ENCODE measurements at regions not wholly inside any gene's neighbourhood (a gene's known extent, or its start where the extent isn't known, plus 50 kb on each side); places are given as distances from the start of the nearest gene placed in this dataset.

DNA sequence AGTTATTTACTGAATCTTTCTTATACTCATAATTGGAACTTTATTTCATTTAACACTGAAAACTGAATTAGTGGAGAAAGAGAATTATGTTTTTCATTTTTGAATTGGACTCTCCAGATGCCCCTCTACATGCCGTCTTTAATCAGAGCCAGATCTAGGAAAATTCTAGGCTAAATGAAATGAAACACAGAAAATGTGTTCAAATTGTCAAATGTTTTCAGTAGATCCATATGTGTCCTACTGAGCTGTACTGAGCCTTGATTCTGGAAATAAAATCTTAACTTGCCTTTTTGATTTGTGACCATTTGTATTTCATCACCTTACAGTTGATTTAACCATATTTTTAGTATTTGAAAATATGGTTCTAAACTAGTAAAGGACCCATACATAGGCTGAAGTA lies 64.0 kb upstream of the GK2 start:
- WGBS (ENCODE audit: insufficient coverage), result 94% methylated on average over 1 of the region's 1 CpG
- Histone ChIP-seq H3K4me3 (ENCODE audit: low read length) (no peak overlapping the region), H3K36me3 (ENCODE audit: control insufficient read depth, insufficient read depth, low read length) (no peaks in the 10 kb centered on the region), H3K27ac (ENCODE audit: low read length) (no peak overlapping the region), H3K9me3 (ENCODE audit: control insufficient read depth, insufficient read depth, low read length) (no peaks in the 10 kb centered on the region), H3K4me1 (ENCODE audit: control insufficient read depth, insufficient read depth, low read length) (no peaks in the 10 kb centered on the region), H3K27me3 (ENCODE audit: control insufficient read depth, insufficient read depth, low read length) (no peaks in the 10 kb centered on the region)
- Mint-ChIP-seq H3K27me3 (ENCODE audit: low read depth in 2 of 2) (no peaks in the 10 kb centered on the region), H3K4me3 (no peak overlapping the region), H3K27ac (no peak overlapping the region), H3K9me3 (peaks cover 5 to 6% of the 10 kb centered on the region in 2 donors), H3K4me1 (no peaks in the 10 kb centered on the region), H3K36me3 (no peaks in the 10 kb centered on the region)
- no peak for DNase-seq
- ATAC-seq, result no peak
- intact Hi-C loops (cut with micrococcal nuclease), result no loop called here
- TF ChIP-seq, protein P1, sequence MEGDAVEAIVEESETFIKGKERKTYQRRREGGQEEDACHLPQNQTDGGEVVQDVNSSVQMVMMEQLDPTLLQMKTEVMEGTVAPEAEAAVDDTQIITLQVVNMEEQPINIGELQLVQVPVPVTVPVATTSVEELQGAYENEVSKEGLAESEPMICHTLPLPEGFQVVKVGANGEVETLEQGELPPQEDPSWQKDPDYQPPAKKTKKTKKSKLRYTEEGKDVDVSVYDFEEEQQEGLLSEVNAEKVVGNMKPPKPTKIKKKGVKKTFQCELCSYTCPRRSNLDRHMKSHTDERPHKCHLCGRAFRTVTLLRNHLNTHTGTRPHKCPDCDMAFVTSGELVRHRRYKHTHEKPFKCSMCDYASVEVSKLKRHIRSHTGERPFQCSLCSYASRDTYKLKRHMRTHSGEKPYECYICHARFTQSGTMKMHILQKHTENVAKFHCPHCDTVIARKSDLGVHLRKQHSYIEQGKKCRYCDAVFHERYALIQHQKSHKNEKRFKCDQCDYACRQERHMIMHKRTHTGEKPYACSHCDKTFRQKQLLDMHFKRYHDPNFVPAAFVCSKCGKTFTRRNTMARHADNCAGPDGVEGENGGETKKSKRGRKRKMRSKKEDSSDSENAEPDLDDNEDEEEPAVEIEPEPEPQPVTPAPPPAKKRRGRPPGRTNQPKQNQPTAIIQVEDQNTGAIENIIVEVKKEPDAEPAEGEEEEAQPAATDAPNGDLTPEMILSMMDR (IDR thresholded peaks at IDR 0.05), result no peak

DNA sequence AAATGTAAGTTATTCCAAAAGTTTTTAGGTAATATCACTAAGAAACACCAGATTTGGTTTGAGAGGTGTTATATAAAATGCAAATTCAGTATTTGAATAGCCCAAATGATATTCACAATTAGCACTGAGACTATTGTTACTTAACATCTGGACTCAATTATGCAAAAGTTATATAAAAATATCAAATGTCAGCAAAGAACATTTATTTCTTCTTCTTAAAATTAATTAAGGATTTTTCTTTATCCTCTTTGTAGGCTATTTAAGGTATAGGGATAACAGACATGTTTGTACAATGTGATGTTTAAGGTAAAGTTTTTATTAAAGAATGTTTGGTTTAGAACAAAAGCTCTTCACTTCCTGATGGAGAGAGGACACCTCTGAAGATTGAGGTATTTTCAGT lies 63.3 kb upstream of the GK2 start:
- intact Hi-C loops (cut with micrococcal nuclease), result no loop called here
- no peak overlapping the region for H3K4me3 ChIP-seq (ENCODE audit: low read length)

DNA sequence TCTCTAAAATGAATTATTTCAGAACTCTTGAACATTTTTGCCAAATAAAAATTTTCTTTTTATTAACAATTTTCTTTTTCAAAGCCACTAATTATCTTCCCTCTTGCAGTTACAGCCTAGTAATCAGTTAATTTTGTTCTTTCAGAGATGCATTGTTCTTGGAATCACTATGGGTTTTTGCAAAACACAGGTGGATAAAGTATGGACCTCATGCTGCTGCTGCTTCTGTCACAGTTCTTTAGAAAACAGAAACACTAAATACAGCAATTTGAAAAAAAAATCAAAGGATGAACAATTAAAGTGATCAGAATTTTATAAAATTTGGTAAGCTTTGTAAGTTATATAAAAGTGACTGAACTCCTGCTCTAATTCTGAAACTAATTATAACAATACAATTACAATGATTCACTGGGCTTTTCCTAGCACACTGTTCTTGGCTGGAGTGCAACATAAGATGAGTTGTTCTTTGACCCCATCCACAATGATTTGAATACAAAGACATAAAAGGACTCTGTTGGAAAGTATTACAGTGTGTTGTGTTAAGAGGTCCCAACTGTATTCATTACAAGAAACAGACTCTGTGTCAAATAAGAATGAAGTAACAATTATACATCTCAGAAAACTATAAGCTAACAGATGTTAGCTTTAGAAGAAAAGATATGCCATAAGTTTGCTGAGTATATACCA lies 59.4 kb upstream of the GK2 start:
- TF ChIP-seq, protein P1 (IDR thresholded peaks at IDR 0.05), result no peak
- ATAC-seq (no peak), DNase-seq (no peak)
- Histone ChIP-seq H3K36me3 (ENCODE audit: control insufficient read depth, insufficient read depth, low read length) (no peaks in the 10 kb centered on the region), H3K27ac (ENCODE audit: low read length) (no peak overlapping the region), H3K4me3 (ENCODE audit: low read length) (no peak overlapping the region), H3K27me3 (ENCODE audit: control insufficient read depth, insufficient read depth, low read length) (no peaks in the 10 kb centered on the region), H3K9me3 (ENCODE audit: control insufficient read depth, insufficient read depth, low read length) (no peaks in the 10 kb centered on the region), H3K4me1 (ENCODE audit: control insufficient read depth, insufficient read depth, low read length) (no peaks in the 10 kb centered on the region)
- H3K4me3 Mint-ChIP-seq, result no peak overlapping the region
- H3K4me1 Mint-ChIP-seq, result no peaks in the 10 kb centered on the region
- no peak overlapping the region for H3K27ac Mint-ChIP-seq
- no peaks in the 10 kb centered on the region for H3K36me3 Mint-ChIP-seq
- H3K27me3 Mint-ChIP-seq (ENCODE audit: low read depth in 2 of 2), result no peaks in the 10 kb centered on the region
- intact Hi-C loops (cut with micrococcal nuclease), result no loop called here
- H3K9me3 Mint-ChIP-seq, result peaks cover 12 to 15% of the 10 kb centered on the region in 2 donors

More for the DNA sequence above, 63.3 kb upstream of the GK2 start:
- no peaks in the 10 kb centered on the region for H3K27me3 Mint-ChIP-seq (ENCODE audit: low read depth in 2 of 2)
- TF ChIP-seq, protein P1 (IDR thresholded peaks at IDR 0.05), result no peak
- DNase-seq (no peak), ATAC-seq (no peak)
- no peaks in the 10 kb centered on the region for H3K4me1 ChIP-seq (ENCODE audit: control insufficient read depth, insufficient read depth, low read length)
- H3K9me3 ChIP-seq (ENCODE audit: control insufficient read depth, insufficient read depth, low read length), result no peaks in the 10 kb centered on the region
- no peaks in the 10 kb centered on the region for H3K36me3 Mint-ChIP-seq
- no peak overlapping the region for H3K27ac ChIP-seq (ENCODE audit: low read length)
- H3K4me3 Mint-ChIP-seq, result no peak overlapping the region
- no peaks in the 10 kb centered on the region for H3K4me1 Mint-ChIP-seq
- peaks cover 5 to 6% of the 10 kb centered on the region in 2 donors for H3K9me3 Mint-ChIP-seq
- H3K36me3 ChIP-seq (ENCODE audit: control insufficient read depth, insufficient read depth, low read length), result no peaks in the 10 kb centered on the region
- no peaks in the 10 kb centered on the region for H3K27me3 ChIP-seq (ENCODE audit: control insufficient read depth, insufficient read depth, low read length)
- no peak overlapping the region for H3K27ac Mint-ChIP-seq

DNA sequence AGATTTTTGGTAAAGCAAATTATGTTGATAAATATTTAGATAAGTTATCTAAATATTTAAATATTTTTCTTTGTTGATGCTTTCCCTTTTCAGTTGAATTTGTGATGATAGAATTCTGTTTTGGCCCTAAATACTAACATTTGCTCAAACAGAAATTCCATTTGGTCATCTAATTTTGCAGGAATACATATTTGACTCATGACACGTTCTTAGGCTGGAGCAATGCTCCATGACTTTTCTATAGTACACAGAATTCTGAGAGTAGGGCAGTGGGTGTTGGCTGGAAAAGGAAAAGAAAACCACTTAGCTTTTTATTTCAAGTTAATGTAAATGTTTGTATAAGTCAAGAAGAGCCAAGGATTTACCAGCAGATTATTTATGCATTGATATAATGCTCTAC lies 58.6 kb upstream of the GK2 start:
- ATAC-seq (no peak), DNase-seq (no peak)
- WGBS (ENCODE audit: insufficient coverage), result 38% methylated on average over 1 of the region's 1 CpG
- Mint-ChIP-seq H3K4me3 (no peak overlapping the region), H3K4me1 (no peaks in the 10 kb centered on the region), H3K9me3 (peaks cover 12 to 19% of the 10 kb centered on the region in 2 donors), H3K27me3 (ENCODE audit: low read depth in 2 of 2) (no peaks in the 10 kb centered on the region), H3K27ac (no peak overlapping the region), H3K36me3 (no peaks in the 10 kb centered on the region)
- Histone ChIP-seq H3K9me3 (ENCODE audit: control insufficient read depth, insufficient read depth, low read length) (no peaks in the 10 kb centered on the region), H3K36me3 (ENCODE audit: control insufficient read depth, insufficient read depth, low read length) (no peaks in the 10 kb centered on the region), H3K27me3 (ENCODE audit: control insufficient read depth, insufficient read depth, low read length) (no peaks in the 10 kb centered on the region), H3K4me1 (ENCODE audit: control insufficient read depth, insufficient read depth, low read length) (no peaks in the 10 kb centered on the region), H3K27ac (ENCODE audit: low read length) (no peak overlapping the region), H3K4me3 (ENCODE audit: low read length) (no peak overlapping the region)
- intact Hi-C loops (cut with micrococcal nuclease), result no loop called here
- TF ChIP-seq, protein P1 (IDR thresholded peaks at IDR 0.05), result no peak

Data from natural killer cell (primary cell).